Stimulated activated naive CD8-positive, alpha-beta T cell treated with anti-CD3 and anti-CD28 coated beads, Interleukin-15, amount 100 ng/mL, for 72 hours (primary cell): ENCODE measurements at regions not wholly inside any gene's neighbourhood (a gene's known extent, or its start where the extent isn't known, plus 50 kb on each side); places are given as distances from the start of the nearest gene placed in this dataset.

Source experiments
- ATAC-seq: fragments of 150-1000 bp; cut with Tn5 transposase; 2 replicates; pipeline ENCODE4 v1.10.0; 2021; ENCODE audit warnings: mild to moderate bottlenecking, moderate library complexity
- DNase-seq, 2 donors: peaks; one replicate each; pipeline ENCODE4 v3.0.0; 2021 to 2022
- H3K27ac Mint-ChIP-seq, 2 donors: one replicate each; pipeline ENCODE4 v1.8.0; 2022; ENCODE audit warnings: mild to moderate bottlenecking in 2 of 2, mixed read lengths in 2 of 2, moderate library complexity in 2 of 2
- H3K27me3 Mint-ChIP-seq: one replicate; pipeline ENCODE4 v1.8.0; 2022; ENCODE audit warnings: mixed read lengths
- H3K4me1 Mint-ChIP-seq: one replicate; pipeline ENCODE4 v1.8.0; 2022; ENCODE audit warnings: mild to moderate bottlenecking, mixed read lengths
- H3K4me3 Mint-ChIP-seq, 2 donors: one replicate each; pipeline ENCODE4 v1.8.0; 2022; ENCODE audit warnings: mild to moderate bottlenecking in 2 of 2, mixed read lengths in 2 of 2, moderate library complexity in 1 of 2
- H3K9me3 Mint-ChIP-seq, 2 donors: one replicate each; pipeline ENCODE4 v1.8.0; 2022; ENCODE audit warnings: mixed read lengths in 2 of 2

- Mint-ChIP-seq H3K4me1 (no peaks in the 10 kb centered on the region), H3K9me3 (no peaks in the 10 kb centered on the region), H3K27me3 (peaks cover 6% of the 10 kb centered on the region), H3K4me3 (no peak overlapping the region), H3K27ac (no peak overlapping the region)
- DNase-seq (no peak), ATAC-seq (no peak)
Measured at GRCh38 chr10:86601956-86602602, 52.3 kb upstream of the OPN4 start.

GRCh38 chr10:86603256-86603655 is 51.1 kb upstream of the OPN4 start:
- H3K27ac Mint-ChIP-seq = no peak overlapping the region
- H3K9me3 Mint-ChIP-seq = peaks cover 5 to 8% of the 10 kb centered on the region in 2 donors
- no peak for ATAC-seq
- H3K27me3 Mint-ChIP-seq = peaks cover 14% of the 10 kb centered on the region
- H3K4me3 Mint-ChIP-seq = no peak overlapping the region
- no peak for DNase-seq
- no peaks in the 10 kb centered on the region for H3K4me1 Mint-ChIP-seq
